ENCODE measurements at regions not wholly inside any gene's neighbourhood (a gene's known extent, or its start where the extent isn't known, plus 50 kb on each side); places are given as distances from the start of the nearest gene placed in this dataset.

GRCh38 chr10:105549731-105550130 is 908.6 kb downstream of the SORCS3 start:
- no peak for DNase-seq (ENCODE audit: low read depth in 2 of 2)

- DNase-seq (ENCODE audit: low read depth in 2 of 2) = no peak
These were observed 904.0 kb downstream of the SORCS3 start for GRCh38 chr10:105545101-105545500.

GRCh38 chr10:105540381-105540780 is 899.3 kb downstream of the SORCS3 start:
- no peak for DNase-seq (ENCODE audit: low read depth in 2 of 2)

- no peak for DNase-seq (ENCODE audit: low read depth in 2 of 2)
These were observed 897.8 kb downstream of the SORCS3 start for GRCh38 chr10:105538874-105539273.

GRCh38 chr10:105535478-105535877 is 894.4 kb downstream of the SORCS3 start:
- DNase-seq (ENCODE audit: low read depth in 2 of 2) = no peak

- no peak for DNase-seq (ENCODE audit: low read depth in 2 of 2)
These were observed 893.0 kb downstream of the SORCS3 start for GRCh38 chr10:105534086-105534485.

GRCh38 chr10:105516511-105516910 is 875.4 kb downstream of the SORCS3 start:
- DNase-seq (ENCODE audit: low read depth in 2 of 2) = no peak

- DNase-seq (ENCODE audit: low read depth in 2 of 2) = no peak
These were observed 873.0 kb downstream of the SORCS3 start for GRCh38 chr10:105514106-105514505.

GRCh38 chr10:105509517-105509916 is 868.4 kb downstream of the SORCS3 start:
- DNase-seq (ENCODE audit: low read depth in 2 of 2) = no peak

- no peak for DNase-seq (ENCODE audit: low read depth in 2 of 2)
These were observed 865.2 kb downstream of the SORCS3 start for GRCh38 chr10:105506262-105506661.

- no peak for DNase-seq (ENCODE audit: low read depth in 2 of 2)
These were observed 862.6 kb downstream of the SORCS3 start for GRCh38 chr10:105503714-105504113.

- no peak for DNase-seq (ENCODE audit: low read depth in 2 of 2)
These were observed 861.0 kb downstream of the SORCS3 start for GRCh38 chr10:105502058-105502457.

GRCh38 chr10:105494944-105495343 is 853.9 kb downstream of the SORCS3 start:
- no peak for DNase-seq (ENCODE audit: low read depth in 2 of 2)

- DNase-seq (ENCODE audit: low read depth in 2 of 2) = no peak
These were observed 853.2 kb downstream of the SORCS3 start for GRCh38 chr10:105494303-105494702.

GRCh38 chr10:105473170-105473569 is 832.1 kb downstream of the SORCS3 start:
- DNase-seq (ENCODE audit: low read depth in 2 of 2) = no peak

GRCh38 chr10:105468759-105469158 is 827.7 kb downstream of the SORCS3 start:
- DNase-seq (ENCODE audit: low read depth in 2 of 2) = no peak

GRCh38 chr10:105466521-105466920 is 825.4 kb downstream of the SORCS3 start:
- DNase-seq (ENCODE audit: low read depth in 2 of 2) = no peak

- no peak for DNase-seq (ENCODE audit: low read depth in 2 of 2)
These were observed 793.9 kb downstream of the SORCS3 start for GRCh38 chr10:105434970-105435369.

GRCh38 chr10:105413997-105414396 is 772.9 kb downstream of the SORCS3 start:
- no peak for DNase-seq (ENCODE audit: low read depth in 2 of 2)

- no peak for DNase-seq (ENCODE audit: low read depth in 2 of 2)
These were observed 768.3 kb downstream of the SORCS3 start for GRCh38 chr10:105409370-105409769.

GRCh38 chr10:105406488-105406887 is 765.4 kb downstream of the SORCS3 start:
- DNase-seq (ENCODE audit: low read depth in 2 of 2) = no peak

GRCh38 chr10:105398202-105398601 is 757.1 kb downstream of the SORCS3 start:
- no peak for DNase-seq (ENCODE audit: low read depth in 2 of 2)

- no peak for DNase-seq (ENCODE audit: low read depth in 2 of 2)
These were observed 750.7 kb downstream of the SORCS3 start for GRCh38 chr10:105391670-105392351.

GRCh38 chr10:105387971-105388370 is 746.9 kb downstream of the SORCS3 start:
- no peak for DNase-seq (ENCODE audit: low read depth in 2 of 2)
